ENCODE measurements at regions not wholly inside any gene's neighbourhood (a gene's known extent, or its start where the extent isn't known, plus 50 kb on each side); places are given as distances from the start of the nearest gene placed in this dataset.

- no peak overlapping the region for H3K9ac ChIP-seq
- no peaks in the 10 kb centered on the region for H3K27me3 ChIP-seq (ENCODE audit: insufficient read depth, low read depth)
- no peak overlapping the region for H2AFZ ChIP-seq (ENCODE audit: low read depth)
- no peak for TF ChIP-seq CTCF (conservative IDR thresholded peaks at IDR 0.05; ENCODE audit: low read depth, low read length)
- no peak overlapping the region for H3K4me2 ChIP-seq
- H3K4me1 ChIP-seq (ENCODE audit: low read depth, poor library complexity, severe bottlenecking): no peaks in the 10 kb centered on the region
- H3K4me3 ChIP-seq (IDR thresholded peaks at IDR 0.05; ENCODE audit: insufficient read depth, low read depth, low read length): no peak overlapping the region
- H3K79me2 ChIP-seq (ENCODE audit: insufficient read depth, low read depth): no peaks in the 10 kb centered on the region
- no peak overlapping the region for H3K27ac ChIP-seq
- H4K20me1 ChIP-seq (ENCODE audit: insufficient read depth): no peaks in the 10 kb centered on the region
- H3K36me3 ChIP-seq (ENCODE audit: insufficient read depth): no peaks in the 10 kb centered on the region
These were observed 629.1 kb downstream of the LIG4 start for GRCh38 chr13:107586216-107586615.

GRCh38 chr13:107585469-107586180 is 629.7 kb downstream of the LIG4 start:
- no peak overlapping the region for H3K27ac ChIP-seq
- no peaks in the 10 kb centered on the region for H3K4me1 ChIP-seq (ENCODE audit: low read depth, poor library complexity, severe bottlenecking)
- H2AFZ ChIP-seq (ENCODE audit: low read depth): no peak overlapping the region
- H3K4me2 ChIP-seq: no peak overlapping the region
- H3K79me2 ChIP-seq (ENCODE audit: insufficient read depth, low read depth): no peaks in the 10 kb centered on the region
- H3K9ac ChIP-seq: no peak overlapping the region
- H3K4me3 ChIP-seq (IDR thresholded peaks at IDR 0.05; ENCODE audit: insufficient read depth, low read depth, low read length): no peak overlapping the region
- TF ChIP-seq CTCF (conservative IDR thresholded peaks at IDR 0.05; ENCODE audit: low read depth, low read length): no peak
- H4K20me1 ChIP-seq (ENCODE audit: insufficient read depth): no peaks in the 10 kb centered on the region
- H3K27me3 ChIP-seq (ENCODE audit: insufficient read depth, low read depth): no peaks in the 10 kb centered on the region
- no peaks in the 10 kb centered on the region for H3K36me3 ChIP-seq (ENCODE audit: insufficient read depth)

GRCh38 chr13:107582171-107582570 is 633.2 kb downstream of the LIG4 start:
- H3K36me3 ChIP-seq (ENCODE audit: insufficient read depth): no peaks in the 10 kb centered on the region
- H3K27me3 ChIP-seq (ENCODE audit: insufficient read depth, low read depth): no peaks in the 10 kb centered on the region
- no peak overlapping the region for H3K9ac ChIP-seq
- no peaks in the 10 kb centered on the region for H3K4me1 ChIP-seq (ENCODE audit: low read depth, poor library complexity, severe bottlenecking)
- no peaks in the 10 kb centered on the region for H3K79me2 ChIP-seq (ENCODE audit: insufficient read depth, low read depth)
- no peak for TF ChIP-seq CTCF (conservative IDR thresholded peaks at IDR 0.05; ENCODE audit: low read depth, low read length)
- no peak overlapping the region for H3K4me3 ChIP-seq (IDR thresholded peaks at IDR 0.05; ENCODE audit: insufficient read depth, low read depth, low read length)
- no peak overlapping the region for H2AFZ ChIP-seq (ENCODE audit: low read depth)
- no peak overlapping the region for H3K27ac ChIP-seq
- no peaks in the 10 kb centered on the region for H4K20me1 ChIP-seq (ENCODE audit: insufficient read depth)
- H3K4me2 ChIP-seq: no peak overlapping the region

GRCh38 chr13:107580741-107581412 is 634.5 kb downstream of the LIG4 start:
- Histone ChIP-seq H3K79me2 (ENCODE audit: insufficient read depth, low read depth) (no peaks in the 10 kb centered on the region), H3K4me2 (no peak overlapping the region), H3K27ac (no peak overlapping the region), H3K9ac (no peak overlapping the region), H3K4me1 (ENCODE audit: low read depth, poor library complexity, severe bottlenecking) (no peaks in the 10 kb centered on the region), H2AFZ (ENCODE audit: low read depth) (no peak overlapping the region), H4K20me1 (ENCODE audit: insufficient read depth) (no peaks in the 10 kb centered on the region), H3K36me3 (ENCODE audit: insufficient read depth) (no peaks in the 10 kb centered on the region), H3K27me3 (ENCODE audit: insufficient read depth, low read depth) (no peaks in the 10 kb centered on the region), H3K4me3 (IDR thresholded peaks at IDR 0.05; ENCODE audit: insufficient read depth, low read depth, low read length) (no peak overlapping the region)
- TF ChIP-seq CTCF (conservative IDR thresholded peaks at IDR 0.05; ENCODE audit: low read depth, low read length): no peak

Data from KMS-11 (cell line).